OCI-LY3 (cell line): ENCODE measurements at regions not wholly inside any gene's neighbourhood (a gene's known extent, or its start where the extent isn't known, plus 50 kb on each side); places are given as distances from the start of the nearest gene placed in this dataset.

Source experiments
- H2AFZ ChIP-seq: fragments of 200-600, 300-600 bp; shearing (Covaris generic); 2 replicates; pipeline ENCODE4 v1.6.0; 2014; ENCODE audit warnings: antibody characterized with exemption, low read depth, low read length
- H3K27ac ChIP-seq: fragments of 200-600, 300-600 bp; sonication (generic); 2 replicates; pipeline ENCODE4 v1.5.1; 2014; ENCODE audit warnings: mild to moderate bottlenecking, low read length, moderate library complexity, mixed read lengths
- H3K27me3 ChIP-seq: fragments of 200-600, 300-600 bp; sonication (generic); 2 replicates; pipeline ENCODE4 v1.6.1; 2014; ENCODE audit warnings: low read depth, low read length, mixed read lengths
- H3K36me3 ChIP-seq: fragments of 200-600, 300-600 bp; sonication (generic); replicated peaks from 2 replicates; pipeline ENCODE3; 2014; ENCODE audit warnings: low read depth, low read length, mixed read lengths
- H3K4me1 ChIP-seq: fragments of 300-600, 200-600 bp; sonication (generic); 2 replicates; pipeline ENCODE4 v1.6.1; 2014; ENCODE audit warnings: low read length, mixed read lengths
- H3K4me2 ChIP-seq: fragments of 200-600, 300-600 bp; sonication (generic); 2 replicates; pipeline ENCODE4 v1.6.1; 2014; ENCODE audit warnings: low read length, mixed read lengths
- H3K4me3 ChIP-seq: fragments of 300-600, 200-600 bp; sonication (generic); 2 replicates; pipeline ENCODE4 v1.5.1; 2014; ENCODE audit warnings: antibody characterized with exemption, mild to moderate bottlenecking, low read length, moderate library complexity
- H3K79me2 ChIP-seq: fragments of 300-600, 200-600 bp; shearing (Covaris generic); 2 replicates; pipeline ENCODE4 v1.6.1; 2014; ENCODE audit warnings: mild to moderate bottlenecking, low read length, mixed read lengths
- H3K9ac ChIP-seq: fragments of 300-600, 200-600 bp; shearing (Covaris generic); 2 replicates; pipeline ENCODE4 v1.6.0; 2014; ENCODE audit warnings: mild to moderate bottlenecking, low read length, moderate library complexity
- H3K9me3 ChIP-seq: fragments of 200-600, 300-600 bp; shearing (Covaris generic); 2 replicates; pipeline ENCODE4 v1.6.1; 2014; ENCODE audit warnings: low read length, mixed read lengths; ENCODE audit not compliant: insufficient read depth
- H4K20me1 ChIP-seq: fragments of 200-600, 300-600 bp; sonication (generic); 2 replicates; pipeline ENCODE4 v1.6.1; 2016; ENCODE audit warnings: low read length, mixed read lengths; ENCODE audit not compliant: insufficient read depth
- CTCF ChIP-seq: fragments of 200-600, 300-600 bp; sonication (generic); IDR thresholded peaks from 2 replicates; pipeline ENCODE4 v1.5.1; 2014; ENCODE audit warnings: antibody characterized with exemption, low read length, low read depth
- EZH2phosphoT487 ChIP-seq: fragments of 200-600 bp; shearing (Covaris generic); IDR thresholded peaks from 2 replicates; pipeline ENCODE4 v1.6.1; 2018; ENCODE audit warnings: antibody characterized with exemption, mixed run types, low read depth

DNA sequence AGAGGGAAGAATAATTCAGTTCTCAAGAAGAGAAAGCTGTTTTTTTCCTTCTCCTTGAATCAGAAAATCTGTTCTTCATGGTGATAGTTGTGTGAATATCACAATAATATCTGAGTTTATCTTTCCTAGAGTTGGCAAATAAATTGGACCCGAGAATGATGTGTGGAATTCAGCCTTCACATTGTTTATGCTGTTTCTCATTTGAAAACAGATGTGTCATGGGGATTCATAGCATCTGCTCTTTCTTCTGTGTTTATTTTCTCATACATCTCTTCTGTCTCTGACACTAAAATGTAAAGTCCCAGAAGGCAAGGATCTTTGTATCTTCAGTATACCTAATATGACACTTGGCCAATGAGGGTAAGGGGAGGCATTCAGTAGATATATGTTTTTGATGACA, 103.6 kb upstream of the SGK1 start:
- Histone ChIP-seq H2AFZ (no peak overlapping the region), H3K9ac (no peak overlapping the region), H3K4me2 (no peak overlapping the region), H3K4me3 (no peak overlapping the region), H3K36me3 (no peaks in the 10 kb centered on the region), H3K9me3 (no peaks in the 10 kb centered on the region), H3K27ac (no peak overlapping the region), H3K79me2 (no peaks in the 10 kb centered on the region), H3K4me1 (peaks cover 25% of the 10 kb centered on the region), H4K20me1 (no peaks in the 10 kb centered on the region), H3K27me3 (no peaks in the 10 kb centered on the region)
- TF ChIP-seq EZH2phosphoT487 (no peak), CTCF (no peak)

DNA sequence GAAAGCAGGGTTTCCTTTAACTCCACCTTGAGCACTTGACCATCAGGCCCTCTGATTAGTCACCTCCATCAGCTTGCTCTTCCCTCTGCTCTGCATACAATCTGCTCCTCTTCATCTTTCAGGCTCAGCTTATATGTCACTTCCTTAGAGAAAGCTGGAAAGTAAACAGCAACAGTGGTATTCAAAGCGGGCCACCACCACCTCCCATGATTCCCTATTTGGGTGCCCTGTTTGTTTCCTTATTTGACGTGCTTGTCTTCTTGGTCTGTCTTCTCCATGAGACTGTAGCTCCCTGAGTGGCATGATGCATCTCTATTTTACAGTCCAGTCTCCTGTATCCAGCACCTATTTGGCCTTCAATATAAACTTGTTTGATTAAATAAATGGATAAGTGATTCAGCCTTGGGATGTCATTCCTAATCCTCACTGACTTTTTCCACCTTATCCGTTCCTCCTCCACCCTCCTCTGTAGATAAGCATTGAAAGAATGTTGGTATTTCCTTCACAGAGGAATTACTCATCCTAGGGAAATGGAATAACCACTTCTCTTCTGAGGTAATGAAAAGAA, 102.8 kb upstream of the SGK1 start:
- H2AFZ ChIP-seq = no peak overlapping the region
- H3K9ac ChIP-seq = no peak overlapping the region
- H4K20me1 ChIP-seq = no peaks in the 10 kb centered on the region
- no peak for TF ChIP-seq CTCF
- no peak for TF ChIP-seq EZH2phosphoT487
- no peaks in the 10 kb centered on the region for H3K79me2 ChIP-seq
- H3K4me1 ChIP-seq = peaks cover 26% of the 10 kb centered on the region
- no peaks in the 10 kb centered on the region for H3K36me3 ChIP-seq
- H3K27ac ChIP-seq = no peak overlapping the region
- H3K4me3 ChIP-seq = no peak overlapping the region
- no peaks in the 10 kb centered on the region for H3K9me3 ChIP-seq
- no peak overlapping the region for H3K4me2 ChIP-seq
- no peaks in the 10 kb centered on the region for H3K27me3 ChIP-seq

DNA sequence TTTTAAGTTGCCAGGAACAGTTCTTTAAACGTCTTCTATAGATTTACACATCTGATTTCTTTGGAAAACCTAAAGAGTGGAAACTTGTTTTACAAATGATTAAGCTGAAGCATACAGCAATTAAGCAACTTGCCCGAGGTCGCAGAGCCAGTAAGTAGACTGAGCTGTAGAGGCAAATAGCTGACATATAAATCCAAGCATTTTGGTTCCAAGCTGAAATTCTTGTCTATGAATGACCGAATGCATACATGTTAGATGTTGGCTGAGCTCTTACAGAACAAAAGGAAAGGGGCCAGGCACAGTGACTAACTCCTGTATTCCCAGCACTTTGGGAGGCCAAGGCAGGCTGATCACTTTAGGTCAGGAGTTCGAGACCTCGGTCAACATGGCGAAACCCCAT, 101.8 kb upstream of the SGK1 start:
- Histone ChIP-seq H3K27me3 (no peaks in the 10 kb centered on the region), H3K4me1 (peaks cover 34% of the 10 kb centered on the region), H3K4me2 (no peak overlapping the region), H3K79me2 (no peaks in the 10 kb centered on the region), H3K9ac (no peak overlapping the region), H3K27ac (no peak overlapping the region), H3K9me3 (no peaks in the 10 kb centered on the region), H3K4me3 (no peak overlapping the region), H4K20me1 (no peaks in the 10 kb centered on the region), H2AFZ (no peak overlapping the region), H3K36me3 (no peaks in the 10 kb centered on the region)
- no peak for TF ChIP-seq EZH2phosphoT487
- no peak for TF ChIP-seq CTCF

DNA sequence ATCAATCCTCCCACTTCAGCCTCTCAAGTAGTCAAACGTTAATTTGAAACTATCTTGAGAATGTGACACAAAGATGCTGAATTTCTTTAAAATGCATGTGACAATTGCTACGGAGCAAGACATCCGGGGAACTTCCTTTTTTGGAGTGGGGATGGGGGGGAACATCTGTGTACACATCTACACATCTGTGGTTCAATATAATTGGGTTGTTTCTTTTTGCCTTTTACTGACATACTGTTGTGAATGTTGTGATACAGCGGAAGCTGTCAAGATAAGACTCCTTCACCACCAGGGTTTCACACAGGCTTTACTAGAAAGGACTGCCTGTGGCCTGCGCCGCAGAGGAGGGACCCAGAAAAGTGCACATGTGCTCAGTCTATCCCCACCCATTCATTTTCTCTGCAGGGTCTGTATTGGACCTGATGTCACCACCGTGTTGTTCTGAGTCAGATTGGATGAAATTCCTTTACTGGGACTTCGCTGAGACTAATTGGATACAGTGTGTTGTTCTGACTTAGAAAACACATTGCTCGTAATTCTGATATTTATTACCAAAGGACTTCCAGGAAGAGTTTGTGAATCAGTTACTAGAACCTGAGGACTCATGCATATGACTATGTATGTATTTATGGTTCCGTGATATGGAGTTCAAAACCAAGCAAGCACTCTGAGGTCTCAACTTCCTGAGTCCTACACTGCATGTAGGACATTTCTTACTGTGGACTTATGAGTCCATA, 98.7 kb upstream of the SGK1 start:
- TF ChIP-seq CTCF (no peak), EZH2phosphoT487 (no peak)
- no peaks in the 10 kb centered on the region for H3K36me3 ChIP-seq
- peaks cover 14% of the 10 kb centered on the region for H3K4me1 ChIP-seq
- H3K27me3 ChIP-seq = no peaks in the 10 kb centered on the region
- H2AFZ ChIP-seq = no peak overlapping the region
- no peak overlapping the region for H3K4me2 ChIP-seq
- no peak overlapping the region for H3K4me3 ChIP-seq
- H3K27ac ChIP-seq = no peak overlapping the region
- no peaks in the 10 kb centered on the region for H4K20me1 ChIP-seq
- 0 out of 2 replicates have a peak, but pooled peaks cover 7% of the 10 kb centered on the region for H3K9me3 ChIP-seq
- no peaks in the 10 kb centered on the region for H3K79me2 ChIP-seq
- H3K9ac ChIP-seq = no peak overlapping the region
